ENCODE measurements at regions not wholly inside any gene's neighbourhood (a gene's known extent, or its start where the extent isn't known, plus 50 kb on each side); places are given as distances from the start of the nearest gene placed in this dataset.
"Not testable (repeated sequence)": the region's sequence is repeated elsewhere in the genome, so short reads cannot be mapped to it uniquely, and the experiment has no call there.

GRCh38 chr4:12389604-12390003 is 960.9 kb upstream of the HS3ST1 start:
- H3K4me3 ChIP-seq (ENCODE audit: low read depth, low read length) = no peak overlapping the region
- no peak for TF ChIP-seq CTCF (IDR thresholded peaks at IDR 0.05; ENCODE audit: low read depth, low read length)

- no peak for TF ChIP-seq CTCF (IDR thresholded peaks at IDR 0.05; ENCODE audit: low read depth, low read length)
- H3K4me3 ChIP-seq (ENCODE audit: low read depth, low read length) = no peak overlapping the region
Observed at GRCh38 chr4:12382567-12382966, 953.9 kb upstream of the HS3ST1 start.

- no peak for TF ChIP-seq CTCF (IDR thresholded peaks at IDR 0.05; ENCODE audit: low read depth, low read length)
- H3K4me3 ChIP-seq (ENCODE audit: low read depth, low read length) = no peak overlapping the region
Observed at GRCh38 chr4:12379191-12379590, 950.5 kb upstream of the HS3ST1 start.

- no peak for TF ChIP-seq CTCF (IDR thresholded peaks at IDR 0.05; ENCODE audit: low read depth, low read length)
- no peak overlapping the region for H3K4me3 ChIP-seq (ENCODE audit: low read depth, low read length)
Observed at GRCh38 chr4:12375805-12376204, 947.1 kb upstream of the HS3ST1 start.

GRCh38 chr4:12365869-12366268 is 937.2 kb upstream of the HS3ST1 start:
- not testable (repeated sequence) for H3K4me3 ChIP-seq (ENCODE audit: low read depth, low read length)

- no peak for TF ChIP-seq CTCF (IDR thresholded peaks at IDR 0.05; ENCODE audit: low read depth, low read length)
Observed at GRCh38 chr4:12360391-12360790, 931.7 kb upstream of the HS3ST1 start.

GRCh38 chr4:12359420-12359819 is 930.7 kb upstream of the HS3ST1 start:
- no peak for TF ChIP-seq CTCF (IDR thresholded peaks at IDR 0.05; ENCODE audit: low read depth, low read length)
- no peak overlapping the region for H3K4me3 ChIP-seq (ENCODE audit: low read depth, low read length)

More at GRCh38 chr4:12360391-12360790, 931.7 kb upstream of the HS3ST1 start:
- H3K4me3 ChIP-seq (ENCODE audit: low read depth, low read length) = no peak overlapping the region

GRCh38 chr4:12333083-12333482 is 904.4 kb upstream of the HS3ST1 start:
- H3K4me3 ChIP-seq (ENCODE audit: low read depth, low read length) = not testable (repeated sequence)
